NCI-H1048 (cell line): ENCODE measurements at regions not wholly inside any gene's neighbourhood (a gene's known extent, or its start where the extent isn't known, plus 50 kb on each side); places are given as distances from the start of the nearest gene placed in this dataset.
A peak's percentile ranks its signal among the peaks of the same experiment; 100 is the strongest.
"Not testable (repeated sequence)": the region's sequence is repeated elsewhere in the genome, so short reads cannot be mapped to it uniquely, and the experiment has no call there.

Experiments
- DNase-seq: peaks from one replicate; lab custom pipeline; 2025; lab: John Stamatoyannopoulos, UW

DNA sequence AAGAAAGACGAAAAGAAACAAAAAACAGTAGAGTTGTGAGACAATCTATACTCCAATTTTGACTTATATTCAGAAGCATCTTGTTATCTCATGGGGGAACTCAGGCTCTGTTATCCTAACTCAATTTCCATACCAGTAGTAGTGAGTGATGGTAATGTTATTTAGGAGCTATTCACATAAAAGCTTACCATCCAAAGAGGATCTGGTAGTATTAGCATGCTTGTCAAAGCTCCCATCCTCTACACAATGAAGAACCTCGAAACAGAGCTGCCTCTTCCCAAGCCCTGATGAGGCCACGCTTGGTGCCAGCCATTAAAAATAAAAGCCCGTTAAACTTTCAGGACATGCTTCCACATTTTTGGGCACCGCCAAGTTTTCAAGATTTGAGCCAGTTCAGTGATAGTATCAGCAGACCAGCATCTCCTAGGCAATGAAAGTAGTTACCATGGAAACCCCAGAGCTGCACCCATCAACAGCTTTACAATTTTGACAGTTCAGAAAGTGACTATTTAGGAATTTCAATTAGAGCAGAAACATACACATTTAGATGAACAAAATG lies 173.3 kb downstream of the CD83 start:
- DNase-seq, result no peak

DNA sequence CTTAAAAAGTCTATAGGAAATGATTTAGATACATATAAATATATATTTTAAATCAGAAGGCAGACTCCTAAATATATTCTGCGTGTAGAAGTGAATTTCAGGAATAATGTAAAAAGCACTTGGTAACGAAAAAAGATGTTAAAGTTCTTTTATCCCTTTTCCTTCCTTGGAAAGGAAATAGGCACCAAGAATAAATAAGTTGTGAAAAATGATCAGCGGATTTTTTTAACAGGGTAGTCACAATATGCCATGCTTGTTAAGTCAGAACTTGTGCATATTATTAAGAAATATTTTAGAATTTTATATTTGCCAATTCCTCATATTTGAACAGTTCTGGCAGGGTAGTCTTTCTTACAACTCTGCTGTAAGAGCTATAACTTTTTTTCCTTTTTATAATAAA lies 173.8 kb downstream of the CD83 start:
- no peak for DNase-seq

DNA sequence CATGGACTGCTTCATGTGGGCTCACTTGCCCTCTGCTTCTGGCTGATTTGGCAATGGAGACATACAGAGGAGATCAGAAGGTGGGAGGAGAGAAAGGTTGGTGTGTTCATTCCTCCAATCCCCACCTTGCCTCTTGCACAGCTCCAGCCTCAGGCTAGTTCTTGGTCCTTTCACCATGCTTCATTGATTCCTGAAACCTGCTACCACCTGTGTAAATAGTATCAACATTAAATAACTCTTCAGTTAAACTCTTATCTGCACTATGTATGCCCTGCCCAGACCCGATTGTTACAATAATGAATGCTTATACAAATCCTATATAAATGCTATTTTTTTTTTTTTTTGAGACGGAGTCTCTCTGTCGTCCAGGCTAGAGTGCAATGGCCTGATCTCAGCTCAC lies 174.5 kb downstream of the CD83 start:
- peak; percentile 6 for DNase-seq

DNA sequence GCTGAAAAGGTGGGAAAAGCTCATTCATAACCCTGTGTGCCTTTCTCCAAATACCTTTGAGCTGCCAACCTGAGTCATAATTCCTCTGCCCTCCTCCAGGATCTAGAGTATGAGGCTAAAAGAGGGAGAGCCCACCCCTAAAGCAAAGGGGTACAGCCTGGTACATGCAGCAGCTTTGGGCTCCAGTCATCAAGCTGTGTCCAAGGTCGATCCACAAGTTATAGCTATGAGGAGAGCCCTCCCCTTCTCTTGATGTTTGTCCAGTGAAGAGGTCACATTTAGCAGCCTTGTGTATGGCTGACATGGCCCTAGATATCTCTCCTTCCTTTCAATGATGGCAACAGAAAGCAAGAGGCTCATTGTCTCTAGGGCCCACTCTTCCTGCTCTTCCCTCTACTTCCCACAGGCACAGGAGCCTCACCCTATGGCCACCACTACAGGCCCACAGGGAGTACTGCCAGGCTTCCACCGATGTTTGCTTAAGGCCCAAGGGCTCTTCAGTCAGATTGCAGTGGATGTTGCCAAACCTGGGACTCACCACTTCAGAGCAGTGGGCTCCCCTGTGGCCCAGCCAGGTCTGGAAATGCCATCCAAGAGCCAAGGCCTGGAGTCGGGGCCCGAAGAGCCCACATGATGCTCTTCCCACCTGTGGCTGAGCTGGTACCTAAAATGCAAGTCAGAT lies 176.8 kb downstream of the CD83 start:
- no peak for DNase-seq

DNA sequence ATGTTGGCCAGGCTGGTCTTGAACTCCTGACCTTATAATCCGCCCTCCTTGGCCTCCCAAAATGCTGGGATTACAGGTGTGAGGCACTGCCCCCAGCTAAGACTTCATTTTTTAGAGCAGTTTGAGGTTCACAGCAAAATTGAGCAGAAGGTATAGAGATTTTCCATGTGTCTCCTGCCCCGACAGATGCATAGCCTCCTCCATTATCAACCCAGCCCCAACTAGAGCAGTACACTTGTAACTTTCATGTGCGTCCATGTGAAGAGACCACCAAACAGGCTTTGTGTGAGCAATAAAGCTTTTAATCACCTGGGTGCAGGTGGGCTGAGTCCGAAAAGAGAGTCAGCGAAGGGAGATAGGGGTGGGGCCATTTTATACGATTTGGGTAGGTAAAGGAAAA lies 179.1 kb downstream of the CD83 start:
- DNase-seq, result not testable (repeated sequence)

DNA sequence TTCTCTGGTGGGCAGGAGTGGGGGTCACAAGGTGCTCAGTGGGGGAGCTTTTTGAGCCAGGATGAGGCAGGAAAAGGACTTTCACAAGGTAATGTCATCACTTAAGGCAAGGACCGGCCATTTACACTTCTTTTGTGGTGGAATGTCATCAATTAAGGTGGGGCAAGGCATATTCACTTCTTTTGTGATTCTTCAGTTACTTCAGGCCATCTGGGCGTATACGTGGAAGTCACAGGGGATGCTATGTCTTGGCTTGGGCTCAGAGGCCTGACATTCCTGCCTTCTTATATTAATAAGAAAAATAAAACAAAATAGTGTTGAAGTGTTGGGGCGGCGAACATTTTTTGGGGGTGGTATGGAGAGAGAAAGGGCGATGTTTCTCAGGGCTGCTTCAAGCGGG lies 179.5 kb downstream of the CD83 start:
- DNase-seq, result not testable (repeated sequence)

DNA sequence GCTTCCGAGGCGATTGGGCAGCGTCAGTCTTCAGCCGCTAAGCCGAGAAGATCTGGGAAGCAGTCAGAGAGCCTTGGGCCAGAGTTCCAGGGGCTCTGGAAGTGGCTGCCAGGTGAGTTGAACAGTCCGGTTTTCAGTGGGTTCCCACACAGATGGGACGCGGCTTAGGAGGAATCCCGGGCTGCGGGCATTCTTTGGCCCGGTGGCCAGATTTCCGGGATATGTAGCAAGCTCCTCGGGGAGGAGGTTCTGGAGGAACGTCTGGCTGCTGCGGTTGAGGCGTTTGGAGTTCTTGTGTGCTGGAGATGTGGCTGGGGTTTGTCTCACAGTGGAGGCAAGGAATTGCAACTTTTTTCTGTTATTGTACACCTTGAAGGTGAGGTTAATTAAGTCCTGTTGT lies 182.6 kb downstream of the CD83 start:
- DNase-seq, result not testable (repeated sequence)

DNA sequence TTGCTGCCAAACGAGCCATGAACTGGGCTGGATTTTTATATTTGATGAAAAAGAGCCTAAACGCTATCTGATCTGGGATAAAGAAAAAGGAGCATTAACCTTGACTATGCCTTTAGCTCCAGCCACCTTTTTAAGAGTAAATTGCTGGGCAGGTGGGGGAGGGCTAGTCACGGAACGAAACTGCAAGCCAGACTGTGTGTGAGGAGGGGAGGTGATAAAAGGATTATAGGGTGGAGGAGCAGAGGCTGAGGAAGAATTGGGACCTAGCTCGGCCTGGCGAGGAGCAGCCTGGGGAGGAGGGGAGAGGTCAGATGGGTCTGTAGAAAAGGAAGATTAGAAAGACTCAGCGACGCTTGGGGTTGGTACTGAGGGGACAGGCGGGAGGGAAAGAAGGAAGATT lies 183.1 kb downstream of the CD83 start:
- DNase-seq, result not testable (repeated sequence)

DNA sequence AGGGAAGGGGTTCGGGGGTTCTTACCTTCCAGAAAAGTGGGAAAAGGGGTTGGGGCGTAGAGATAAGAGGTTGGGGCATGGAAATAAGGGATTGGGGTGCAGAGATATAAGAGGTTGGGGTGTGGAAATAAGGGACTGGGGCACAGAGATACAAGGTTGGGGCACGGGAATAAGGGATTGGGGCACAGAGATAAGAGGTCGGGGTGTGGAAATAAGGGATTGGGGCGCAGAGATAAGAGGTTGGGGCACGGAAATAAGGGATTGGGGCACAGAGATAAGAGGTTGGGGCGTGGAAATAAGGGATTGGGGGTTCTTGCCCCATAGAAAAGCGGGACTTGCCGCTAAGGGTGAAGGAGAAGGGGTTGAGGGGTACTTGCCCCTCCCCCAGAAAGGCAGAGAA lies 183.9 kb downstream of the CD83 start:
- DNase-seq, result not testable (repeated sequence)

DNA sequence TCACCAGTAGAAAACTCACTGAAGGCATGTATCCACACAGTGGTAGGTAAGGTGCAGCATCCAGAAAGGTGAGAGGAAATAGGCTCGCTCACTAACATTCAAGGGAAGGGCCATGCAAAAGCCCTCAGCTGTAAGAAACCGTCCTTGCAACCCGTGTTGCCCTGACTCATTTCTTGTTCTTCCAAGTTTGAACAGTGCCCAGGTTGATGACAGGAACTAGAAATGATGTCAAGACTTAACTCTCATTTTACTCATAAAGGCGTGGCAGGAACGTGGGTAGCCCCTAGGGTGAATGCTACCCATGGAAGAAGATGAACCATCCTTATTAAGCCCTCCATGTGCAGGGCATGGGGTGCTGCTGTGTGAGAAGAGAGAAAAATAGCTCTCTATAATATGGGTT lies 187.6 kb downstream of the CD83 start:
- DNase-seq, result no peak

DNA sequence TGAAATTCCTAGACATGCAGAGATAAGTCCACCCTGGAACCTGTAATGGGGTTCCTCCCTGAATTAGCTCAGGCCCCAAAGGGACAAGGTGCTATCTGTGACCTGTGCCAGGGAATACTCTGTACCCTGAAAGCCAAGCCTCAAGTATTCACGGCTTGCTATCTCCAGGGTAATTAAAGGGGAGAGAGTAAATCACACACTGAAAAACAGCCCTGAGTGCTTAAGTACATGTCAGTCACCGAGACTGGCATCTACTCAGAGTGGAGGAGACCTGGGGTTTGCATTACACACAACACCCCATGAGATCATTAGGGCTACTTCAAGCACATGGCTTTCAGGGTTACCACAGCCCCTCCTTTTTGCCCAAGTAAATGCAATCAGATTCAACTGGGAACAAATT lies 188.1 kb downstream of the CD83 start:
- no peak for DNase-seq

DNA sequence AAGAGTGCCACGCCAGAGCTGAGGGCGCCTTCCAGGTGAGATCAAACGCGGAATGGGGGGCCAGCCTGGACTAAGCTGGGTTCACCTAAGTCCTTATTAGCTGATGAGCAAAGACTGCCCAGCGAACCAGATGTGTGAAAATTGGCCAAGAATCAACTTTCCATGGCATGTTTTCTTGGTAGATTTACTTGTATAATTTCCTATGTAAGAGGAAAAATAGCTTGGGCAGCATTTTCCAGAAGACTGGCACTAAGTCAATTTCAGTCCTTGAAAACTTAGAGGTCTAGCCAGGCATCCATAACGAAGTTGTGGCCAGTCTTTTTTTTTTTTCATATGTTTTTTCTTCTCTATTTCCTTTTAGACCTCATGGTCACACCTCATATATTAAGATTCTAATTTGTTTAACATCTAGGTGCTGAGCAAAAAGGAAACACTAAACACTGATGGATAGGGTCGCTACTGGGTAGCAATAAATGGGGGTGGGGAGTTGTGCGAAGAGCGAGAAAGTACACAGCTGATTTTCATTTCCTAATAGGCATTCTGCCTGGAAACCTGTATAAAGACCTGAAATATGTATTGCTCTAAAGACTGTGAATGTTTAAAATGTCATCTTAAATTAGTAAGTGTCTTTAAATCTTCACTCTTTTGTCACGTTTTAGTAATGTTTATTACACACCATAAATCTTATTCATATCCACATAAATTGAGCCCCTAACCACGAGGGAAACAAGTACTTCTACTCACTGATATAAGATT lies 188.8 kb downstream of the CD83 start:
- no peak for DNase-seq

DNA sequence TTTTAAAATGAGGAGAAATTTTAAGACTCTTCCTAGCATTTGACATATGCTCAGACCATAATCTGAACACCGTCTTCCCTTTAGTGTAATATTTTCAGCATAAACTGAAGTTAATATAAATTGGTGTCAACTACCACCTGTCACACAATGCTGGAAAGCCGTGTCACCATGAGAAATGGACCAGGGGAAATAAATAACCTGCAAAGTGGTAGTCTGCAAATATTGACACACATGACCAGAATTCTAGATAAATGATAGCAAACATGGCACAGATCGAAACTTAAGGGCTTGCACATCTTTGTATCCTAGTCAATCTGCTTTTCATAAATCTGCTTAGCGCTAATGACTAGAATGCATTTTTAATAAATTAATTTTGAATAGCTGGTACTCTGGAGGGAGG lies 191.9 kb downstream of the CD83 start:
- no peak for DNase-seq

DNA sequence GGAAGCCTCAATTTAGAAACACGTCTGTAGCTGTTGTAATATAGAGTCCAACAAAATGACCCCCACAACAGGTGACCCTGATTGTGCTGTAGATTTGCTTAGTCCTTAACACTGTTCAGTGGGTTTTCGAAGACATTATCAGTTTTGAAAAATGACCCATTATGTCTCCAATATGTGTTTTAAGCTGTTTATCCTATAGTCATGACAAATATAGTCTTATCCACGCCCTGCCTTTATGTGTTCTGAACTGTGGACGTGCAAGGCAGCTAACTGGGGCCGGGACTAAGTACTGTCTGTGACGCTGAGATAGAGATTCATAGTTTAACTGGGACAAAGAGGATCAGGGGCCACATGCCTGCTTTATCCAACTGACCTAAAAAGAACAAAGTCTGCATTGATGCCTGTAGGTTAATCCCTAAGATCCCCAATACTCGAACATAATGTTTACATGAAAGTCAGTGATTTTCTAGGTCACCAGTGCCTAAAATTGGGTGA lies 192.4 kb downstream of the CD83 start:
- no peak for DNase-seq

DNA sequence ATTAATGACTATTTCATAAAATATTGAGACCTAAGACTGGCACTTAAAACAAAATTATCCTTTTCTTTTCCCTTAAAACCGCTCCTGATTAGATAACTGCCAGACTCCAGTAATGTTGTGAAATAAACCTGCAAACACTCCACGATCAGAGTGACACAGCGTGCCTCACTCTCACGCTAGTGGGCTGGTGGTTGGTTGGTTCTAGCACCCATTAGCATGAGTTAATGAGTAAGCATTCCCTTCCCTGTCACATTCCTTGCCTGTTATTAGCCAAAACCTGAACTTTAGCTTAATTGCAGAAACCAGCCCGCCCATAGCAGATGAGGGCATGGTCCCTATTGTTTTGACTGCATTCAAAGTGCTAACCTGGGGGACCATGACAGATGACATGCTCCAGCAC lies 193.4 kb downstream of the CD83 start:
- no peak for DNase-seq

DNA sequence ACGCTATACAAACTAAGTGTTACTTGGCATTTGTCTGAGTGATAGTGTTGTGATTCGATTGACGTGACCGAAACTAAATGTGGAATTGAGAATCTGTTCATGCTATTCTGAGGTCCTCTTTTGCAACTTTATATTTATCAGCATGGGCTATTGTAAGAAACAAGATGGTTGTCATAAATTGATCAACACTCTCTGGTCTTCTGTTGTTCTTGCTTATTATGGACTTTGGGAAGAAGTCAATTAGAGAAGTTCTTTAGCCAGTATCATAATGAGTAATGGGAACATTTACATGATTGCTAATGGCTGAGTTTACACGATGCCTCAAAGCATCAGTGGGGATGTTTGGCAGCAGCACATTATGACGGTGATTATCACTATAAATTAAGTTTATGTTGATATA lies 195.0 kb downstream of the CD83 start:
- no peak for DNase-seq

DNA sequence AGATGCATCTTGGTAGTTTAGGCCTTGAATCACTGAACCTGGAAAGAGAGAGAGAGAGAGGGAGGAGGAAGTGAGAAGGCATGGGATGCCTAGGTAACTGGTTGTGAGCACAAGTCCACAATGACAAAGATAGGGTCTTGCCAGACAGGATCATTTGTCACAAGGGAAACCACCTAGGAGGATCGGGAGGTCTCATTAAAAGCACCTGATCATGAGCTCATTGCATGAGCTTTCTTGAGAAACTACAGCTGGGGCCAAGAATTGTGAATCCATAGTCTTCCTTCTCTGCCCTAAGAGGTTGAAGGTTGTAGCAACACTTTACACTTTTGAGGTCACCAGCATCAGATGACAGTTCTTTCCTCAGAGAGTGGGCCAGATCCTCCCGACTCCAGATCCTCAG lies 195.7 kb downstream of the CD83 start:
- no peak for DNase-seq

DNA sequence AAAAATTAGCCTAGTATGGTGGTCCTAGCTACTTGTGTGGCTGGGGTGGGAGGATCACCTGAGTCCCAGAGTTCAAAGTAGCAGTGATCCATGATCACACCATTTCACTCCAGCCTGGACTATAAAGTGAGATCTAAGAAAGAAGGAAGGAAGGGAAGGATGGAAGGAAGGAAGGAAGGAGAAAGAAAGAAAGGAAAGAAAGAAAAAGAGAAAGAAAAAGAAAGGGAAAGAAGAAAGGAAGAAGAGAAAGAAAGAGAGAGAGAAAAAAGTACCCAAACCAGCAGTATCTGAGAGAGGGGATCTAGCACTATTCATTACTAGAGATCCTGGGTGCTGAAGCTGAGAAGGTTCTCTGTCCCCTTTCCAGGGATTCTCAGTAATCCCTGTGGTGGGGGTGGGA lies 197.8 kb downstream of the CD83 start:
- DNase-seq, result no peak

DNA sequence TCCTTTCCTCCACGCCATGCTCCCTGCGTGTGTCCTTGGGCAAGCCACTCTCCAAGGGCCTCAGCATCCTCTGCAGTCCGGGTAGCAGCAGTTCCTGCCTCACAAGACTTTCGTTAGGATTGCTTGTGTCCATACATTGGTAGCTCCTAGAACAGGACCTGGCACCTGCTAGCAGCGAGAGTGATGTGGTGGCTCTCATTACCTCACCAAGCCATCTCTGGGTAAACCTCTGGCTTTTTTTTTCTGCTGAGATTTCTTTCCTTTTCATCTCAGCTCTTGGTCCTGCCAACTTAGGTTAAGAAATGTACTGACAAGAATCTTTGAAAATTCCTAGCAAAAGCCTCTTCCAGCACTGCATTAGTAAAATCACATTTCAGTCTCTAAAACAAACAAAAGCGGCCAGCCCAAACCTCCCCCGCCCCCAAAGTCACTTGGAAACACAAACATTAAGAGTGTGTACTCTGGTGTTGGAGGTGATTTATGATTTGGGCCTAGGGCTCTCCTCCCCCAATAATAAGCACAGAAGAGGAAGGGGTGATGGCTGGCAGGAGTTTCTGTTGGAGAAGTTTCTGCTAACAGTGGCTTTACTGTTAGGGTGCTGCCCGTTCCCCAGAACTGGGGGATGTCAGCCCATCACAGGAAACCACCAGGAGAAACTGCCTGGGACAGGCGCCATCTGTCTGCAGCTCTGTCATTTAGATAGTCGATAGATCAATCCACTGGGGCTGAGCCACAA lies 199.2 kb downstream of the CD83 start:
- no peak for DNase-seq

DNA sequence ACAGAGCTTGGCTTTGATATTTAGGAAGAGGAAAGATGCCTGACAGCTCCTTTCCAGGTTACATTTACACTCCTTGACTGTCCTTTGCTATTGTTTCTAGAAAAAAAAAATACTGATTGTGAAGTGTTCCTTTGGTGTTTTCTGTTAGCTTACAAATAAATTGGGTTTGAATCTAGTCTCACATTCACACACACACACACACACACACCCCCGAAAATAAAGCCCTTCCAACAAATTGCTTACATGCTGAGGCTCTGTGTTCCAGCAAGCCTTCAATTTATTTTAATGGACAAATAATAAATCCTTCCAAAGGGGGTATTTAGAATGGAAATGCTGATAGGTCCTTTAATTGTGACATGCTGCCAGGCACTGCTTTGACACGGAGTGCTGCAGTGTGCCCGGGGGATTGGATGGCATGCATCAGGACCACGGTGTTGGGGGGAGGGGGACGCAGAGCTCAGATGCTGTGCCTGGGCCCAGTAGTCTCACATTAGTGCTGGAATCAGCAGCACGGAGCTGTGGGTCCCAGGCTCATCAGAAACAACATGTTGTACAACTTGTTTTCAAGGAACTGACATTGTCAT lies 199.9 kb downstream of the CD83 start:
- no peak for DNase-seq

DNA sequence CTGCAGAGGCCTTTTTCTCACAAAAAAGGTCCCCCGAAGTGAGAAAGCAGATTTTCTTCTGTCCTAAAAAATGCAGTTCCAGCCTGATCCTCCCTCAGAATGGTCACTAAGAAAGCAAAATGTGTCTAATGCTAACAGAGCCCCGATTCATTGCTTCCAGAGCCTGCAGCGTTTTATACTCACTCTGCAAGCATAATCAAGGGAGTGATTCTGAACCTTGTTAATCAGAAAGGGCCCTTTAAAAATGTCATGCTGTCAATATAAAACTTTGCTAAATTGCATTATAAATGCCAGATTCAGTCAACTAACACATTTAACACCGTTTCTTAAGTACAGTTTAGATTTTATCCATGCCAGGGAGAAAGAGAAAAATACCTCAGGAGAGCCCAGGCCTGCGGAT lies 202.8 kb downstream of the CD83 start:
- no peak for DNase-seq
